Astrocyte of the hippocampus (primary cell): ENCODE measurements at regions not wholly inside any gene's neighbourhood (a gene's known extent, or its start where the extent isn't known, plus 50 kb on each side); places are given as distances from the start of the nearest gene placed in this dataset.
A peak's percentile ranks its signal among the peaks of the same experiment; 100 is the strongest.
"Not testable (repeated sequence)": the region's sequence is repeated elsewhere in the genome, so short reads cannot be mapped to it uniquely, and the experiment has no call there.

ENCODE experiments used
- DNase-seq: peaks from one replicate; pipeline ENCODE4 v3.0.0; 2011; ENCODE audit warnings: low read depth, low spot score

DNA sequence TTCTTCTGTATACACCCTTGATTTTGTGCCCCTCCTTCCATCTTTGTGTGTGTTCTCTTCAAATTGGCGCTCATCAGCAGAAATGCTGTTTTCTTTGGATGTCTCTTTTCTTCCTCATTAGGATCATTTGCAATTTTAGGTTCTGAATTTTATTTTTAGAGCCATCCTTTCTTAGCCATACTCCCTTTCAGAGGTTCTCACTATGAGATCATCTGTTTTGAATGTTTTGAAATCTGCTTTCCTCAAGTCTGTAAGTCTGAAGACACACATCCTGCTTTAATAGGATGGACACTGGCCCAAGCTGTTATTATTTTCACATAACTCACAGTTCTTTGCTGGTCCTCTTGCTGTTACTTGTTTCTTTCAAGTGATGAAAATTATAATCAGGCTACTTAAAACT lies 124.8 kb downstream of the BDH1 start:
- DNase-seq = peak; percentile 62

DNA sequence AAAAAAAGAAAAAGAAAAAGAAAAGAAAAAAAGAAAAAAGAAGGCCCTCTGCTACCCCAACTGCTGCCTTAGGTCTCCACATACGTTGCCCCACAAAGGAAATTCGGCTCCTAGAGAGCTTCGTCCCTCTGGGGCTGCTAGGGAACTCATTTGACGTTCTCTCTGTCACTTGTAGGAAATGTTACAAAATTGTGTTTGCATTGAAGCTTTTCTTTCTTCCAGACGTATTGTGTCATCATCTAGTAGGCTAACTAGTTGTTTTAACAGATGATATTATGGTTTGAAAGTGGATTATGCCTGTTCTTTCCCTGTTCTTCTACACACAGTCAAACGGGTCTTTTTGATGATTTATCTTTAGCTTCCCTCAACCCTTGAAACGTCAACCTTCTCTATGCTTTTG lies 125.3 kb downstream of the BDH1 start:
- no peak for DNase-seq

DNA sequence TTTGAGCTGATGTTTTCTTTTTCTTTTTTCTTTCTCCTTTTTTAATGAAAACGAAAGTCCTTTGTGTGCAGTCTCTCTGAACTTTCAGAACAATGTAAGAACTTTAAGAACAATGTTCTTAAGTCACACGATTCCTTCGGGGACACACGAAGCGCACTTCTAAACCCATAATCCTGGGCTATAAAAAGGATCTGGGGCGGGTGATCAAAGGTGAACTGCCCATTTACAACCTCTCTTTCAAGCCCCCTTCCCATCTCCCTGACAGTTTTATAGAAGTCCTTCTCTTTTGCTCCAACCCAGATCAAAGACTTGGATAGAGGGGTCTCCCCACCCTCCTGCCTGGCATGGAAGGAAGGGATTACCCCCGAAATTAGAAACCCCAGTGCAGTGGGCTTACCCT lies 126.8 kb downstream of the BDH1 start:
- peak; percentile 28 for DNase-seq

DNA sequence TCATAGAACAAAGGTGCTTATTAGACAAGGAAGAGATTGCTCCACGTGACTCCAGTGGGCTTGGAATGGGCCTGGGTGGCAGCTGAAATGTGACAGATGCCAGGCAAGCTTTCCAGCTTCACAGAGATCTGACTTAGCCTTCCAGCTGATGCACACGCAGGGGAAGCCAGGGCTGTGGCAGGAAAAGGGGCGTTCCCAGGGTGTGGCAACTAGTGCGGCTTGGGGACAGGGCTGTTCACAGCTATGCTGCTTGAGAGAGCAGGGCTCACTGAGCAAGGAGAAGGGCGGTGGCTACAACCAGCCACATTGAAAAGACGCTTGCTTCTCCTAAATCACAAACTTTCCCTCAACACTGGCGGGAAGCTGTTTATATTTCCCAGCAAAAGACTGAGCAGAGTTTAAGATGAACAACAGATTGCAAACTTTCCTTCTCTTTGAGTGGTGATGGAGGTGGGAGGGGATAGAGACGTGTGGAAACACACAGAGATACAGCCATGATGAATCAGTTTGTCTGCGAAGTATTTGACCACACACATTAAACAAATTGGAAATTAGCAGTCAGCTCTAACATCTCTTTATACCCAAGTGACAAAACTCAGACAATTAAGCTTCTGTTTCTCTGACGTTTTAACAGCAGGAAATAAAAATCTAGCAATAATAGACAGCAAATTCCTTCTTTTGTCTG lies 127.5 kb downstream of the BDH1 start:
- DNase-seq = peak; percentile 73

DNA sequence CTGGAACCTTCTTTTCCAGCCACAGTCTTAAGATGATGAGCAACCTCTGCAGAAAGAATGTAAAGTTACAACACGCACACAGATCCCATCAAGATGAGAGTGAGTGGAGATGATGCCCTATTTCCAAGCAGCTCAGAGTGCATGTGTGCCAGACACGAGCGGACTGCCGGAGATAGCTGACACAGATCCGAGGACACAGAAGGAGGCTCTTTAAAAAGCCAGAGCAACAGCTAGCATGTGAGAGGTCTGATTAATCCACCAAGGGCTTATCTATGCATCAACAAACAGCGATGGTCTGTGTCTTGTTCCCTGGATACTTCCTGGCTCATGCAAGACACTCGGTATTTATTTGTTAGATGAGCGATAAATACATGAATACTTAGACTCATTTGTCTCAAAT lies 128.6 kb upstream of the DLG1 start:
- no peak for DNase-seq

DNA sequence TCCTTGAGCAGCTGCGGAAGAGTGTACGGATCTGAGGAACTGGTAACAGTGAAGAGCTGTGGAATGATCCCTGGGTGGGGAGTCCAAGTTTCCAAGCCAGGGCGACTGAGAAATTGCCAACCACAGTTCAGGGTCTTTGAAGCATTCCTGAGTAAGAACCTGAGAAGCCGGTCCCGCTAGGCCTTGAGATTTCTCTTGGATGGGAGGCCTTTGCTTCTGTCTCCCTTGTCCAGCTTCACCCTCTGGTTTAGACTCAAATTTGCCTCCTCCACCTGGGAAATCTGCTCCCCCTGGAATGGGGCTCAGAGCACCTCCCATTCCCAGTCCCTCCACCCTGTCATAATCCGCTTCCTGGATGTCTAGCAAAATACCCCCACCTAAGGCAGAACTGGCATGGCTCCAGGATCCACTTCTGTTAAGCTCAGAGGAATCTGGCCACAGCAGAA lies 127.7 kb upstream of the DLG1 start:
- DNase-seq = peak; percentile 90

DNA sequence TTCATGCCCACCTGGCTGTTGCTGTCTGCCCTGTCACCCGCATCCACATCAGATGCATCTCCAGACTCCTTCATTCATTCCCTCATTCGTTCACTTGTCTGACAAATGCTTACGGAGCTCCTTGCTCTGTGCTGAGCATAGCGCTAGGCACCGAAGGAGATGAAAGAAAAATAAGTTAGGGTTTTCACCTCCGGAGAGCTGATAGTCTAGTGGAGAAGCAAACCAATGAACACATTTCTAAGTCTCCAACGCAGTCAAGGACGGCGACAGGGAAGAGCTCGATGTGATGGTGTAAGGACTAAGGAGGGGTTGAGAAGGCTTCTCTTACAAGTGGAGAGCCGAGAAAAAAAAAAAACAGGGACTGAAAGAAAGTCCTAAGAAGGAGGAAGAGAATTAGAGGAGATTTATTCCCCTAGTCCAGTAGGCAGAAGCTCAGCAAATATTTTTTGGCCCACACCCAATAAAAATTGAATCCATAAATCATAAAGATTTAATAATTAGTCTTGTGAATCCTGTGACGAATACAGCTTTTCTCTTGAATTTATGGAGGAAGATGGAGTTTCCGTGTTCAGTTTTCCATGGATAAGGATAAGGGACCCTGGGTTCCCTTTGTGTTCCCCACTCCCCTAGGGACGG lies 127.2 kb upstream of the DLG1 start:
- no peak for DNase-seq

DNA sequence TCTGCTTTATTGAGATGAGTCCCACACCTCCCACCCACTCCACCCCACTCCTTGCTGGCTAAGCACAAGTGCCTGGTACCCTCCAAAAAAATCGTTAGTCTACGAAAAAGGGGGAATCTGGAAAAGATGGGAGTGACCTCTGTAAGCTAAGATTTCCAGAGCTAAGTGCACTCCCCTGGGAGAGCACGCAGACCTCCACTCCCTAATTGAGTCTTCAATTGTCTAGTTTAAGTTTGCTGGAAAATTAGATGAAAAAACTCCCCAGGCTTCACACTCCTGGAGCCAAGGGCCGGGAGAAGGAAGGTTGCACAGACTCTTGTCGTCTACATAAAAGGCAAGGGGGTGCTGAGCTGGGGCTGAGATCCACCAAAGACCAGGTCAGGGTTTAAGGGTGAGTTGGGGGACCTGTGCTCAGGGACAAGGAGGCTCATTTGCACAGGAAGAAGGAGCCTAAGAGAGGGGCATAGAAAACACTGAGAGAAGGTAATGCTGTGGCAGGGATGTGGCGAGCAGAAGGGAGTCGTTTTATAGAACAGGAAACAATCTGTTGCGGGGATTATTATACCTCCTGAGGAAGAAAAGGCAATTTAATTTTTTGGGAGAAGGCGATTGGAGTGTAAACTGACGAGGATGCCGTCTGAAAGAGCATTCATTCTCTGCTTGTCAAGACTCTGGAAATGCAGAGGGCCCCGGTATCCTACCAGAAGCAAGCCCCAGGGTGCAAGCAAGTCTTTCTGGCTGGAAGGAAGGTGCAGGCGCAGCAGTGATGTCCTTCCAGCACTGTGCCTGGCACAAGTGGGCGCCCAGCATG lies 126.5 kb upstream of the DLG1 start:
- no peak for DNase-seq

DNA sequence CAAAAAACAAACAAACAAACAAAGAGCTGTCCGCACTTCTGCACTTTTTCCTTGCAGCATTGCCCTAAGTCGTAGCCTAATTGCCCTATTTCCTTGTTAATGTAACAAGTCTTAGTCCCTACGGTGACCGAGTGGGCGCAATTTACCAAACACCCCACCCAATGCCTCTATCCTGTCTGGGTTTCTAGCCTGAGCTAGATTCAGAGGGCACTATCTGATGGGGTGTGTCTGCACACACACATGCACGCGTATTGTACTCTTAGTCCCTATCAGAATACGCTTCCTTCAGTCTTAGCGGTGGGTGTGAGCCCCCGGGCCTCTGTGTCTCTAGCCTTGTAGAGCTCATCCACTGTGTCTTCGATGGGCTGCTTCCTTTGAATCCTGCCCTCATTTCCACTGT lies 125.9 kb upstream of the DLG1 start:
- DNase-seq = no peak

DNA sequence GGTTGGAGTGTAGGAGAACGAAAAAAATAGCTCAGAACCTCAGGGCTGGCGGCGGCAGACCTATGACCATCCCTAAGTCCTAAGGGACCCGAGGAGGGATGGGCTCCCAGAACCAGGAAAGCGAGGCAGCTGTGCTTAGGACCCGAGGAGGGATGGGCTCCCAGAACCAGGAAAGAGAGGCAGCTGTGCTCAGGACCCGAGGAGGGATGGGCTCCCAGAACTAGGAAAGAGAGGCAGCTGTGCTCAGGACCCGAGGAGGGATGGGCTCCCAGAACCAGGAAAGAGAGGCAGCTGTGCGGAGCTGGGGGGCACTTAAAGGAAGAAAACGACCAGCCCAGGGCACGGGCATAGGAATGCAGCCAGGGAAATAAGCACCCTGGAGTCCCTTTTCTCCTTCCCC lies 125.0 kb upstream of the DLG1 start:
- no peak for DNase-seq

DNA sequence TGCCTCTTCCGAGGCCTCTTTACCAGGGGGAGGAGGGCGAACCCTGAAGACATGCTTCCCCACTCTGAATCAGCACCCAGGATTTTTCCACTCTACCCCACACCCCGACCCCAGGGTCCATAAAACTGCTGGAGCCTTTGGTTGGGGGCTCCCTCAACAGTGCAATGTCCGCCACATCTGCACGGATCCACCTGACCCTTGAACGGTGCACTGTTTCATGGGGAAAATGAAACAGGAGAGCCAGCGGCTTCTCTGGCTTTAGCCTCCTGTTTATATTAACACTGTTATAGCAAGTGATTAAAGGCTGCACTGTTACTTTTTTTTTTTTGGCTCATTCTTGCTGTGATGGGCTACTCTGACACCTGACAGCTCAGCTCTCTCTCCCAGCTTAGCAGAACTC lies 124.1 kb upstream of the DLG1 start:
- no peak for DNase-seq

DNA sequence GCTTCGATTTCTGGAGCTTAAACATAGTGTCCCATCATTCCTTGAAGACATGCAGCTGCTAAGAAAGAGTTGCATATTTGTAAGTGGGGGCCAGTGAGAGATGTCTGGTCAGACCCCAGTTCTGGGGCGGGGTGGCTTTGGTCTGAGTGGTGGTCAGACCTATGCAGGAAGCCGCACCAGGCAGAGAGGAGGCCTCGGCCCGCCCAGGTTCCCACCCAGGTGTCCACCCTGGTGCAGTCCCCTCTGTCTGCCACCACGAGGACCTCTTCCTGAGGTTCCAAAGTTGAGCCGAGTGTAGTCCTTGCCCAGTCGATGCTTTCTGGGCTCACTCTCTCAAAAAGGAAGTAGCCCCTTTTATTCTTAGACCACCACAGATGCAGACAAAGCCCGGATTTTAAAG lies 122.6 kb upstream of the DLG1 start:
- DNase-seq = no peak

DNA sequence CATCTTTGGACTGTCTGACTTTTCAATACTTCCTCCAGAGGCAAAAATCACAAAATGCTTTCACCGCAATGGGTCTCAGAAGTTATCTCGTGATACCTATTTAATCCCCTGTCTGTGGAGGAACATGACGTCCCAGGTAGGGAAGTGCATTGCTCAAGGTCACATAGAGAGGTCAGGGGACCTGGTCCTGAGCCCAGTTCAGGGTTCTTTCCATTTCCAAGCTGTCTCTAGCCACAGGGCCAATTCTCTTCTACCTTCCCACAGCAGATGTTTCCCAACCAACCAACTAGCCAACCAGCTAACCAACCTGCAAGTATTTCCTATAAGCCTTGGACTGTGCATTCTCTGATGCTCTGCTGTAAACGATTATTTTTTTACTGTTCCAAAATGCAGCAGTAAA lies 122.2 kb upstream of the DLG1 start:
- DNase-seq = no peak

DNA sequence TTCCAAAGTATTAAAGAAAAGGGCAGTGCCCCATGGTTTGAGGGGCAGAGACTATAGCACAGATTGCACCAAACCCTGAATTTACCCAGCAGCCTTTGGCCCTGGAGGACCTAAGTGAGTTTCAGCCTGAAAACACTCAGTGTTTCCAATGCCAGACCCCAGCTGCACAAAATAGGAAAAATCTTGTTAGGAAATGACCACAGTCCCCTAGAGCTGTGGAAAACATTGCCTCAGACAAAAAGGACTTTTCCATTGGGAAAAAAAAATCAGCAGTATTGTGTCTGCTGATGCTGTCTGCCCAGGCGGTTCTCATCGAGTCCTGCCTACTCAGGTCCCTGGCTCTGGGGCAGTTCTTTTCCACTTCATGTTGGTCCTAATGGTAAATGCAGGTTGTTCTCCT lies 121.7 kb upstream of the DLG1 start:
- peak; percentile 24 for DNase-seq

DNA sequence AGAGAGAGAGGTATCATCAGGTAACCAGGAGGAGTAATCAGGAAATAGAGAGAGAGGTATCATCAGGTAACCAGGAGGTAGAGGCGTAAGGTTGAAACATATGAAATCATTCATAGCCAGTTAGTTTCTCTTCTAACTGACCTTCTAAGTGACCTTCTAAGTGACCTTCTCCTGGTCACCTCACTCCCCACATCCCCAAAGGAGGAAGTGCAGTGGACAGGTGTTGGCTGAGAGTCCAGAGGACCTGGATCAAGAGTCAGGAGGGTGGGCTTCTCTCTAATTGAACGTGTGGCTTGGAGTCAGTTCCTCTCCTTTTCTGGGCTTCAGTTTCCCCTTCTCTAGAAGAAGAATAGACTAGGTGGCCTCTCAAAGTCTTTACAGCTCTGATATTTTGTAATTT lies 121.3 kb upstream of the DLG1 start:
- DNase-seq = no peak

DNA sequence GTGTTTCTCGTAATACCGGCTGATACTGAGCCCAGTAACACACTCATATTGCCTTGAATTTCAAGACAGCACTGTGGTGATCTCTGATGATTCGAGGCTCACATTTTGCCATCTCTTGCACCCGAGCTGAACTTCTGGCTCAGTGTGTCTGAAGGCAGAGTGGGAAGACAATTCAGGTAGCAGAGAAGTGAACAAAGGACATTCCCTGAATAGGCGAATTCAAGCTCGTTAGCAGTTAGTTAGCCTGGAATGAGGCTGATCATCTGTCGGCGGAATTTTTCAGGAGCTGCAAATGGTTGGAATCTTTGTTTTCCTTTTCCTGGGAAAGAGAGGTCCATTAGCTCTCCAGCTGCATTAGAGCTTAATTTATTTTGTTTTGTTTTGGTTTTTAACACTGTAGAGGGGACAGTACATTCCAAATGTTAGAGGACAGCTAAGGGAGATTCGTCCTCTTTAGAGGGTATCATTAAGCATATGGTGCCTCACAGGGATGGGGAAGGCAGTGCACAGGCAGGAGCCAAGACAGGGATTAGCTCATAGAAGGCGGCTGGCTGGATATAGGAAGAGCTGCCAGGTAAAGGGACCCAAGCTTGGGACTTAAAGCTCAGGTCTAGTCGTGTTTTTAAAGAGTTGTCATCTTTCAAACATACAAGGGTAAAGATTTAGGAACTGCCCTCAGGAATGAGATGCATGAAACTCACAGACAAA lies 119.7 kb upstream of the DLG1 start:
- peak; percentile 41 for DNase-seq

DNA sequence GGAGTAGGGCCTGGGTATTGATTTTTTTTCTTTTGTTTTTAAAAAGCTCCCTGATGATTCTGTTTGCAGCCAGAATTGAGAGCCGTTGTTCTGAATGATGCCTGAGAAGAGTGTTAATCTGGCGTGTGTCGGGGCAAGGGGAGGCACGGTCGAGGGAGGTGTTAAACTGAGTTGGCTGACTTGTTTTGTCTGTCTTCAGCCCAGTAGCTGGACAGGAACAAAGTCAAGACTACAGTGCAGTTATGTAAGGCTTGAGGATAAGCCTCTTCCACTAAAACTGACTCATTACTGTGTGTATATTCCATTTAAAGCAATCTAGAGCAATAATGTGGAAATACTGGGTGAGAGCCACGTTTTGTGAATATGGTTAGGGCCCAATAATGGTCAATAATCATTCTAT lies 119.0 kb upstream of the DLG1 start:
- DNase-seq = peak; percentile 54

DNA sequence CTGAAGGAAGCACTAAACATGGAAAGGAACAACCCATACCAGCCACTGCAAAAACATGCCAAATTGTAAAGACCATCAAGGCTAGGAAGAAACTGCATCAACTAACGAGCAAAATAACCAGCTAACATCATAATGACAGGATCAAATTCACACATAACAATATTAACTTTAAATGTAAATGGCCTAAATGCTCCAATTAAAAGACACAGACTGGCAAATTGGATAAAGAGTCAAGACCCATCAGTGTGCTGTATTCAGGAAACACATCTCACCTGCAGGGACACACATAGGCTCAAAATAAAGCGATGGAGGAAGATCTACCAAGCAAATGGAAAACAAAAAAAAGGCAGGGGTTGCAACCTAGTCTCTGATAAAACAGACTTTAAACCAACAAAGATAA lies 113.5 kb upstream of the DLG1 start:
- DNase-seq = not testable (repeated sequence)

DNA sequence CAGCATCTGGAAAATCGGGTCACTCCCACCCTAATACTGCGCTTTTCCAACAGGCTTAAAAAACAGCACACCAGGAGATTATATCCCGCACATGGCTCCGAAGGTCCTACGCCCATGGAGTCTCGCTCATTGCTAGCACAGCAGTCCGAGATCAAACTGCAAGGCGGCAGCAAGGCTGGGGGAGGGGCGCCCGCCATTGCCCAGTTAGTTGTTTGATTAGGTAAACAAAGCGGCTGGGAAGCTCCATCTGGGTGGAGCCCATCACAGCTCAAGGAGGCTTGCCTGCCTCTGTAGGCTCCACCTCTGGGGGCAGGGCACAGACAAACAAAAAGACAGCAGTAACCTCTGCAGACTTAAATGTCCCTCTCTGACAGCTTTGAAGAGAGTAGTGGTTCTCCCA lies 111.8 kb upstream of the DLG1 start:
- DNase-seq = not testable (repeated sequence)

DNA sequence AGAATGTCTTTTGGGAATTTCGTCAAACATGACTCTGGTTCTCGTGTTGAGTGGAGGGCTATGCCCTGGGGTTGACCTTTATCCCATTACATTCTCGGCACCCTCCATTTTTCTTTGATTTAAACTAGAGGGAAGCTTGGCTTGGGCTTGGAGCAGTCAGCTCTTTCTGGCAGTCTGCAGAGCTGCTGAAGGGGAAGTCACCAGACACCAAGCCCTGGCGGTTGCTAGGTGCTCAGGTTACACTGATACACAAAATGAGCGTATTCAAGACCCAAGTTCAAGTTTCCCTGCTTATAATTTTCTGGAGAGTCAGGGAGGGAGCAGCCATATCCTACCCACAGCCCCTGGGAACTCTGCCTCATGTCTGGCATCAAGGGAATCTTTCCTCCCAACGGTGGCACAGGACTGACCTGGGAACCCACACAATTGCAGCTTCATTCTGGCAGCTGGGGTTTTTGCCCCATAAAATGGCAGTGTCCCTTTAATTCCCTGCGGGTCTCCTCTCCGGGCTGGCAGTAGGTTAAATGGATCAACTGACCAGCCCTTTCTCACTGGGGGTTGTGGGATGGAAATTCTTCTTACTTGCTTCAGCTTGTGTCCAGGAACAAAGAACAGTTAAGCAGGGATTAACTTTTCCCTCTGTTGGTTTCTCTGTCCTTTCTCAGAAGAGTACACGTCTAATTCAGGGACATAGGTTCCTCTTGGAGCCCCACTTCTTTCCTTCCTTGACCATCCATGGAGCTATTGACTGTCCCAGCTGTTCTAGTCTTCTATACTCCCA lies 110.0 kb upstream of the DLG1 start:
- peak; percentile 55 for DNase-seq

DNA sequence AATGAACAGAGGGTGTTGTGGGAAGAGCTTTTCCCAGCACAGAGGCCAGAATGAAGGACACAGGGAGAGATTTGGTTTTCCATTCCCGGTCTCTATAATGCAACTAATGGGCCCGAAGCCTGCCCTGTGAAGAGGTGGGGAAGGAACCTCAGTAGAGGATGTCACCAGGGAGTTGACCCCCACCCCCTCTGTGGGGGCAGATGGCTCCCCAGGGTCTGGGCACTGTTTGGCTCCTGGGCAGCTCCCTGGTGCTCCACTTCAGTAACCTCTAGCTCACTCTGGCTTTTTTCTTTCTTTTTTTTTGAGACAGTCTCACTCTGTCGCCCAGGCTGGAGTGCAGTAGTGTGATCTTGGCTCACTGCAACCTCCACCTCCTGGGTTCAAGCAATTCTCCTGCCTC lies 109.1 kb upstream of the DLG1 start:
- no peak for DNase-seq
